H1 (cell line): ENCODE measurements at regions not wholly inside any gene's neighbourhood (a gene's known extent, or its start where the extent isn't known, plus 50 kb on each side); places are given as distances from the start of the nearest gene placed in this dataset.

ENCODE experiments used
- BACH1 ChIP-seq: IDR thresholded peaks from 2 replicates; pipeline ENCODE4 v1.6.1; 2012; ENCODE audit warnings: low read length, improper control_type of control experiment
- CHD1 ChIP-seq: IDR thresholded peaks from 2 replicates; pipeline ENCODE4 v1.6.1; 2012; ENCODE audit warnings: low read depth, low read length, improper control_type of control experiment
- EGR1 ChIP-seq: IDR thresholded peaks from 2 replicates; pipeline ENCODE4 v1.6.1; 2011; ENCODE audit warnings: low read depth, low read length, borderline replicate concordance
- EP300 ChIP-seq, 2 experiments: IDR thresholded peaks; 1 replicate in 1 of 2; 2 replicates in 1 of 2; pipeline ENCODE4 v1.6.1; 2011 to 2012; ENCODE audit warnings: low read depth in 2 of 2, low read length in 2 of 2, mild to moderate bottlenecking in 2 of 2, borderline replicate concordance in 1 of 2, inconsistent platforms in 1 of 2, moderate library complexity in 1 of 2
- EZH2 ChIP-seq: fragments of 200-600 bp; sonication (generic); IDR thresholded peaks from 2 replicates; pipeline ENCODE4 v1.7.1; 2012; ENCODE audit warnings: low read depth, mild to moderate bottlenecking, moderate library complexity, low read length, inconsistent platforms; ENCODE audit not compliant: severe bottlenecking
- POLR2A ChIP-seq, 2 experiments: IDR thresholded peaks; 1 replicate in 1 of 2; 2 replicates in 1 of 2; pipeline ENCODE4 v1.6.1; 2011; ENCODE audit warnings: low read depth in 2 of 2, low read length in 2 of 2, mild to moderate bottlenecking in 2 of 2; ENCODE audit errors: control extremely low read depth in 1 of 2
- RAD21 ChIP-seq, 2 experiments: IDR thresholded peaks in 1 of 2; conservative IDR thresholded peaks in 1 of 2; 2 replicates each; pipeline ENCODE4 v1.6.1; 2011; ENCODE audit warnings: low read depth in 2 of 2, low read length in 2 of 2, improper control_type of control experiment in 1 of 2, inconsistent platforms in 1 of 2, mild to moderate bottlenecking in 1 of 2, moderate library complexity in 1 of 2
- SIN3A ChIP-seq, 2 experiments: IDR thresholded peaks in 1 of 2; conservative IDR thresholded peaks in 1 of 2; 2 replicates each; pipeline ENCODE4 v1.6.1; 2011 to 2012; ENCODE audit warnings: low read length in 2 of 2, improper control_type of control experiment in 1 of 2, low read depth in 1 of 2, mild to moderate bottlenecking in 1 of 2
- SP4 ChIP-seq: IDR thresholded peaks from 2 replicates; pipeline ENCODE4 v1.6.1; 2012; ENCODE audit warnings: low read length, inconsistent platforms
- SUZ12 ChIP-seq: fragments of 200-600 bp; sonication (generic); IDR thresholded peaks from 2 replicates; pipeline ENCODE4 v1.6.1; 2012; ENCODE audit warnings: mild to moderate bottlenecking, inconsistent platforms, low read length, moderate library complexity, mixed read lengths
- TF ChIP-seq, protein P1 (sequence below), 3 experiments: IDR thresholded peaks; 1 replicate in 2 of 3; 2 replicates in 1 of 3; pipeline versions ENCODE4 v1.5.1 to v1.6.1; 2011; ENCODE audit warnings: low read length in 3 of 3, mild to moderate bottlenecking in 3 of 3, inconsistent platforms in 2 of 3, low read depth in 1 of 3, moderate library complexity in 1 of 3; ENCODE audit not compliant: insufficient read depth in 1 of 3; ENCODE audit errors: control extremely low read depth in 1 of 3
- TF ChIP-seq, protein P2 (sequence below): IDR thresholded peaks from 2 replicates; pipeline ENCODE4 v1.6.1; 2011; ENCODE audit warnings: low read depth, mild to moderate bottlenecking, low read length; ENCODE audit not compliant: insufficient read depth

DNA sequence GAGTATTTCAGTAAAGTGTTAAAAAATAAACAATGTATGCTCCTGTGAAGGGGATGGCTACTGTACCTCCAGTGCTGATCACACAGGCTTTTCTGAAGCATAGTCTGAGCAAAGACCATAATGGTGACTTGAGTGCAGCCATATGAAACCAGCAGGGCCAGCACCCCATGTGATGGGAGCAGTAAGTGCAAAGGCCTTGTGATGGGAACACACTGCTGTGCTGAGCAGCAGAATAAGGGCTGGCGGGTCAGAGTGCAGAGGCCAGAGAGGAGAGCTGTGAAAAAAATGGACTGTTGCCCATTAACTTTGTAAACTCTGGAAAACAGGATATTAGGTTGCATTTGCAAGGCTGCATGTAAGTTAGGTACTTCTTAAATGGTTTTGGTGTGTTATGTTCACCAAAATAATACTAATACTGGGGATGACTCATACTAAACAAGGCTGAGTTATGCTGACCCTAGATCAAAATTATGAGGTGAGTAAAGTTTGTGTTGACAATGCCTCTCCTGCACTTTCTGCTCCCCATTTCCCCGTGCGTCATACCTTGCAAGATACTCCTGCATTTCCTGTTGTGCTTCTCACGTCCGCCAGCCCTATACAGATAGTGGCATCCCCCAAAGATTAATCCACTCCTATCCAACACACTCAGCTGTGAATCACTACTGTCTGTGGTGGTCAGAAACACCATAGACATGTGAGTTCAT is 67.0 kb upstream of the FAM9A start:
- no peak for TF ChIP-seq SUZ12
- TF ChIP-seq EZH2 = no peak
- TF ChIP-seq SP4 = no peak
- TF ChIP-seq, protein P1, sequence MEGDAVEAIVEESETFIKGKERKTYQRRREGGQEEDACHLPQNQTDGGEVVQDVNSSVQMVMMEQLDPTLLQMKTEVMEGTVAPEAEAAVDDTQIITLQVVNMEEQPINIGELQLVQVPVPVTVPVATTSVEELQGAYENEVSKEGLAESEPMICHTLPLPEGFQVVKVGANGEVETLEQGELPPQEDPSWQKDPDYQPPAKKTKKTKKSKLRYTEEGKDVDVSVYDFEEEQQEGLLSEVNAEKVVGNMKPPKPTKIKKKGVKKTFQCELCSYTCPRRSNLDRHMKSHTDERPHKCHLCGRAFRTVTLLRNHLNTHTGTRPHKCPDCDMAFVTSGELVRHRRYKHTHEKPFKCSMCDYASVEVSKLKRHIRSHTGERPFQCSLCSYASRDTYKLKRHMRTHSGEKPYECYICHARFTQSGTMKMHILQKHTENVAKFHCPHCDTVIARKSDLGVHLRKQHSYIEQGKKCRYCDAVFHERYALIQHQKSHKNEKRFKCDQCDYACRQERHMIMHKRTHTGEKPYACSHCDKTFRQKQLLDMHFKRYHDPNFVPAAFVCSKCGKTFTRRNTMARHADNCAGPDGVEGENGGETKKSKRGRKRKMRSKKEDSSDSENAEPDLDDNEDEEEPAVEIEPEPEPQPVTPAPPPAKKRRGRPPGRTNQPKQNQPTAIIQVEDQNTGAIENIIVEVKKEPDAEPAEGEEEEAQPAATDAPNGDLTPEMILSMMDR (IDR thresholded peaks at IDR 0.05; ENCODE audit: control extremely low read depth in 1 of 3, insufficient read depth in 1 of 3, low read depth in 1 of 3, low read length in 3 of 3) = no peak
- no peak for TF ChIP-seq POLR2A (IDR thresholded peaks at IDR 0.05; ENCODE audit: control extremely low read depth in 1 of 2, low read depth in 2 of 2, low read length in 2 of 2)
- no peak for TF ChIP-seq EGR1
- no peak for TF ChIP-seq BACH1
- TF ChIP-seq SIN3A (conservative IDR thresholded peaks at IDR 0.05 in 1 of 2, IDR thresholded peaks at IDR 0.05 in 1 of 2; ENCODE audit: low read depth in 1 of 2, low read length in 2 of 2) = no peak
- TF ChIP-seq, protein P2, sequence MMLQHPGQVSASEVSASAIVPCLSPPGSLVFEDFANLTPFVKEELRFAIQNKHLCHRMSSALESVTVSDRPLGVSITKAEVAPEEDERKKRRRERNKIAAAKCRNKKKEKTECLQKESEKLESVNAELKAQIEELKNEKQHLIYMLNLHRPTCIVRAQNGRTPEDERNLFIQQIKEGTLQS = no peak
- no peak for TF ChIP-seq EP300 (IDR thresholded peaks at IDR 0.05; ENCODE audit: borderline replicate concordance in 1 of 2, low read depth in 2 of 2, low read length in 2 of 2)
- no peak for TF ChIP-seq CHD1
- no peak for TF ChIP-seq RAD21 (IDR thresholded peaks at IDR 0.05 in 1 of 2, conservative IDR thresholded peaks at IDR 0.05 in 1 of 2; ENCODE audit: low read depth in 2 of 2, low read length in 2 of 2)
